Activated CD4-positive, CD25-positive, alpha-beta regulatory T cell treated with anti-CD3 and anti-CD28 coated beads, Interleukin-2, amount 50 U/mL, for 72 hours (primary cell): ENCODE measurements at regions not wholly inside any gene's neighbourhood (a gene's known extent, or its start where the extent isn't known, plus 50 kb on each side); places are given as distances from the start of the nearest gene placed in this dataset.

Experiments used
- DNase-seq: peaks from one replicate; pipeline ENCODE4 v3.0.0; 2021

GRCh38 chr21:25127811-25128210 is 479.5 kb downstream of the MRPL39 start:
- DNase-seq: no peak

GRCh38 chr21:25127007-25127406 is 480.3 kb downstream of the MRPL39 start:
- no peak for DNase-seq

- no peak for DNase-seq
Measured at GRCh38 chr21:25126564-25126963, 480.7 kb downstream of the MRPL39 start.

GRCh38 chr21:25118648-25119047 is 488.6 kb downstream of the MRPL39 start:
- DNase-seq: no peak

DNA sequence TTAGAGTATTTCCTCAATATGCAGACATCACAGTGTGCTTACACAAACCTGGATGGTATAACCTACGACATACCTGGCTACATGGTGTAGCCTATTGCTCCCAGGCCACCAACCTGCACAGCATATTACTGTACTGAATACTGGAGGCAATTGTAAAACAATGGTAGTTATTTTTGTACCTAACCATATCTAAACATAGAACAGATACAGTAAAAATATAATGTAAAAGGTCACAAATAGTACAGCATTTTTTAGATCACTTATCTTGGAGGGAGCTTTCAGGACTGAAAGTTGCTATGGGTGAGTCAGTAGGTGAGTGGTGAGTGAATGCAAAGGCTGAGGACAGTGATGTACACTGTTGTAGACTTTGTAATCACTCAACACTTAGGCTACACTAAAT is 492.3 kb downstream of the MRPL39 start:
- DNase-seq: no peak

DNA sequence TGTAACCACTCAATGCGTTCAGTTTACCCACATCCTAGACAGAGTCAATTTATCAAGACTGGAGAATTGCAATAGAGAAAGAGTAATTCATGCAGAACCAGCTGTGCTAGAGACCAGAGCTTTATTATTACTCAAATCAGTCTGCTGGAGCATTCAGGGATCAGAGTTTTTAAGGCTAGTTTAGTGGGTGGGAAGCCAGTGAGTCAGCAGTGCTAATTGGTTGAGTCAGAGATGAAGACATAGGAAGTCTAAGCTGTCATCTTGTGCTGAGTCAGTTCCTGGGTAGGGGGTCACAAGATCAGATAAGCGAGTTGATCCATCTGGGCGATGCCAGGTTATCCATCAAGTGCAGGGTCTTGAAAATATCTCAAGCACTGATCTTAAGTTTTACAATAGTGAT is 499.6 kb downstream of the MRPL39 start:
- no peak for DNase-seq

DNA sequence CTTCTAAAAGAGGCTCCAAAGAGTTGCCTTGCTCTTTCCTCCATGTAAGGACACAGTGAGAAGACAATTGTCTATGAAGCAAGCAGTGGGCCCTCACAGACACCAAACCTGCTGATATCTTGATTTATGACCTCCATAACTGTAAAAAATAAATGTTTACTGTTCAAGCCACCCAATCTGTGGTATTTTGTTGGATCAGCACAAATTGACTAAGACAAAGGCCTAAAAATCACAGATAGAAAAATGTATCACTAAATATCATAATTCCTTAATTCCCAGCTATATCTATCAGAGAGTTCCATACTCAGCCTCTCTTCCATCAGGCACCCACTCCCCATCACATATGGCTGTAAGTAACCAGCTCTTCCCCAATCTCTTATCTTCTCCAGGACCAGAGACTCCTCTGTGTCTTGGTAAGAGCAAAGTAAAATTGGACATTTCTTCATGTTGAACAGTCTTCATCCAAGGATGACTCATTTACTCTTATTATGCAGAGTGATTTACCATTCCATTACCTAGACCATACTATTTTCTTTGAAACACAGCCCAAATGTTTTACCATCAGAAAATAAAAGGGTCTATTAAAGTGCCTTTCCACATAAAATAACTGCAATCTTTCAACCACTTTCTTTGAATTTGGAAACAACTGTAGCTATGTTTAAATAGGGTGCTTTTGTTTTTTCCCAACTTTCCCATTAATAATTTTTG is 503.6 kb downstream of the MRPL39 start:
- no peak for DNase-seq

- DNase-seq: no peak
Measured at GRCh38 chr21:25097648-25098047, 509.6 kb downstream of the MRPL39 start.

DNA sequence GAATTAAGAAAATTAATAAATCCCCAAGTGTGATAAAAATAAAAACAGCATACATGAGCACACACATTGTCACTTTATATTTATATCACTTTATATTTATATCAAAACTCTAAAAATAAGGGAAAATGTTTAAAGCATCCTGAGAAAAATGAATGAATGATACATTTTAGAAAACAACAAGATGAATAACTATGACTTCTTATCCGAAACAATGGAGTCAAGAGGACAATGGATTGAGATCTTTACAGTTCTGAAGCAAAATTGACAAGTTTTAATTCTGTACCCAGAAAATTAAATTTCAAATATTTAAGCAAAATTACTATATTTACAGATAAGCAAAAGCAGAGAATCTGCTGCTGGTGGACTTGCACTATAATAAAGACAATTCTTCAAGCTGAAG is 512.6 kb downstream of the MRPL39 start:
- DNase-seq: no peak

DNA sequence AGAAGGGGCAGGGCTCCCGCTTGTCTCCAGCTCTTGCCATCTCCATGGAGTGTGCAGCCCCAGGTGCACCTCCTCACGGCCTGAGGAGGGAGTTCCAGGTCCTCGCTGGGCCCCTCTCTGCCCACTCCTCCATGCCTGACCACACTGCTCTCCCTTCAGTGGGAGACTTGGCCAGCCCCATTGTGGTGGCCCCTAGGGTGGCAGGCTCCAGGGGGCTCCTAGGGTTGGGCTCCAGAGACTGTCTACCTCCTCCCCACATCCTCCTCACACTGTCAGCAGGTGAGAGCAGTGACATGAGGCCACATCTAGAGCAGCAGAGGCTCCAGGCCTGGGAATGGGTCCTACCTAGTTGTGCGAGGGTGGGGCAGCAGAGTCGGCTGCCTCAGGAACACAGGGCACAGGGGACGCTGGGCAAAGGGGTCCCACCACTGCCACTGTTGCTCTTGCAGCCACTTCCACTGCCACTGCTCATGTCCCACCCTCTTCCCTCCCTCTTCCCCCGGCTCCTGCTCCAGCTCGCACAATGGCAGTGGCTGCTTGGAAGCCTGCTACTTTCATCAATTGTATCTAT is 514.8 kb downstream of the MRPL39 start:
- DNase-seq: no peak

DNA sequence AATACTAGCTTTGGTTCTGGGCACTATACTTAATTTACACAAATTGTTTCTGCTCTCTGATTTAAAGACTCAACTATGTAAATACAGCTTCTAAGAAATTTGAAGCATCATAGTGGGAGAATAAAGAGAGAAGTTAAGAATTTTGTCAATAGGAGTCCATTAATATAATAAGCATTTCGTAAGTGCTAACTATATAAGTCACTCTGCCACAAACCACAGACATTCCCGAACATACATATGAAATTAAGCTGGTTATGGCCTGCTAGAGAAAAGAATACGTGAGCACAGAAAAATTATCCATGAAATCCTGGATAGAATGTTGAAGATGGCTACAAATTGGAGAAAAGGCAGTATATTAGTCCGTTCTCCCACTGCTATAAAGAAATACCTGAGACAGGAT is 526.2 kb downstream of the MRPL39 start:
- no peak for DNase-seq

GRCh38 chr21:25080661-25081060 is 526.6 kb downstream of the MRPL39 start:
- no peak for DNase-seq

DNA sequence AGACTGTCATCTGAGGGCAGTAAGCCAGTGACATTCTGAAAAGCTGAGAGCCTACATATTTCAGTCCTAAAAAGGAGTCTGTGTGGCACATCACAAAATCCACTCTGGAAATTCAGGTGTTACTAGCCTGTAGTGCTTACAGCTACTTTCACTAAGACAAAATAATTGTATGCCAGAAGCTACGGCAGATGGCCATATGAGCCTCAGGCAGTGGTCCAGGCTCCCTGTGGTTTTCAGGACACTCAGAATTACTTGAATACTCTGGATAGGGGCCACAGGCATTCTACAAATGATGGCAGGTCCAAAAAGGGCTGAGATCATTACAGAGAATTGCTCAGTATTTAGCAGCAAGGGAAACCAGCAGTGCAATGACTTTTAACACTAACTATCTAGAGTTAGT is 527.1 kb downstream of the MRPL39 start:
- no peak for DNase-seq

DNA sequence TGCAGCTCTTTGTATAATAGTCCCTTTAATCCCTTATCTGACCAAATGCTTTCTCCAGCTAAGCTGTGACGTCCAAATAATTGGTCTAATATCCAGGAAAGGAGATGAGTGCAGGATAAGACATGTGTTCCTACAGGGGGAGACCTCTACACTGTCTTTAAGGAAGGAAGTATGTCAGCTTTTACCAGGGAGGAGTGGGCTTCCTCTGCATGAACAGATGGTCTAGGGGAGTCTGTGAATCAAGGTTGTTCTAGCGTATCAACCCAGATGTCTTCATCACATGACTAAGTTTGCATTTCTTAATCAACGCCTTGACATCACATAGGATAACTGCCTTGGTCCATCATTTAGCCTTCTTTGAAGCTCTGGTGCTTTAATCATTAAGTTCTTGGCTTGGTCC is 528.2 kb downstream of the MRPL39 start:
- DNase-seq: no peak

- no peak for DNase-seq
Measured at GRCh38 chr21:25062061-25062460, 545.2 kb downstream of the MRPL39 start.

GRCh38 chr21:25054689-25055088 is 552.6 kb downstream of the MRPL39 start:
- no peak for DNase-seq

GRCh38 chr21:25039461-25040380 is 567.6 kb downstream of the MRPL39 start:
- no peak for DNase-seq

- DNase-seq: no peak
Measured at GRCh38 chr21:25036775-25037174, 570.5 kb downstream of the MRPL39 start.

DNA sequence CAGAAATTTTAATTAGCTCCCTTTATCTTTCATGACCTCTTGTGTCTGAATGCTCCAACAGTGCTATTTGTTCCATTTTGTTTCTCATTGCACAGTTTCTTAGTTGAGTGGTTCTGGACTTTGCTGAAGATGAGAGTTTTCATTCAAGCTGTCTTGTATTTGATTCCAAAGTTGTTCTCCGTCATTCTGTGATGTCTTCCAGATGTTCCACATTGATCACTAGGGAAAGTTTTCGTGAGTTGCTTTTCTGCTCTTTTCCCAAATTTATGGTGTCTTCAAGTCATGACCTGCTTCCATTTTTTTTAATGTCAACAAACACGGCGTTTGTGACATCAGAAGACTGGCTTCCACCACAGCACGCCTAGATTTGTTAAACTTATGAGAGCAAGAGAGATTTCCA is 575.5 kb downstream of the MRPL39 start:
- DNase-seq: no peak

- DNase-seq: no peak
Measured at GRCh38 chr21:25029580-25029979, 577.7 kb downstream of the MRPL39 start.

DNA sequence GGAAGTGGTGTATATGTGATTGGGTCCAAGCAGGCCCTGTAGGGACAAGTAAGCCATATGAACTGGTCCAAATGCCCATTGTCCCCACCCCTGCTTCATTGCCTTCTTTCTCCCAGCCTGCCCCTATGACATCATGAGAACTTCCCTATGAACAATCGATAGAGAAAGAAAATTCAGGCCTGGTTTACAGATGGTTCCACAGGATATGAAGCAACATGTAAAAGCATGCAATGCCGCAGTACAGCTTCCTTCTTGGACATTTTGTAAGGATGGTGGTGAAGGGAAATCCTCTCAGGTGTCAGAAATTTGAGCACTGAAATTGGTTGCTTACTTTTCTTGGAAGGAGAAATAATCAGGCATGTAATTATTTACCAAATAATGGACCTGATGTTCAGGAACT is 581.7 kb downstream of the MRPL39 start:
- no peak for DNase-seq

- no peak for DNase-seq
Measured at GRCh38 chr21:25024639-25025038, 582.6 kb downstream of the MRPL39 start.

- no peak for DNase-seq
Measured at GRCh38 chr21:25005388-25005787, 601.9 kb downstream of the MRPL39 start.

- DNase-seq: no peak
Measured at GRCh38 chr21:25002676-25003075, 604.6 kb downstream of the MRPL39 start.
